ENCODE measurements at regions not wholly inside any gene's neighbourhood (a gene's known extent, or its start where the extent isn't known, plus 50 kb on each side); places are given as distances from the start of the nearest gene placed in this dataset.
"Not testable (repeated sequence)": the region's sequence is repeated elsewhere in the genome, so short reads cannot be mapped to it uniquely, and the experiment has no call there.

DNA sequence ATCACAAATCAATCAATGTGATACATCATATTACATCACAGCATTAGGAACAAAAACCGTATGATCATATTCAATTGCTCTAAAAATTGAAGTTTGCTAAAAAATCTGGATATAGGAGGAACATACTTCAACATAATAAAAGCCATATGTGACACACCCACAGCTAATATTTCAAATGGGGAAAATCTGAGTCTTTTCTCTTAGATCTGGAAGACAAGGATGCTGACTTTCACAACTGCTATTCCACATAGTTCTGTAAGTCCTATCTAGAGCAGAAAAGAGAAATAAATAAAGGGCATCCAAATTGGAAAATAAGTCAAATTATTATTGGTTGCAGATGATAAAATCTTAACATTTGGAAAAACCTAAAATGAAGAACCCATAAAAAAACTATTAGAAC, 256.8 kb upstream of the SGO1 start:
- no peak for DNase-seq

DNA sequence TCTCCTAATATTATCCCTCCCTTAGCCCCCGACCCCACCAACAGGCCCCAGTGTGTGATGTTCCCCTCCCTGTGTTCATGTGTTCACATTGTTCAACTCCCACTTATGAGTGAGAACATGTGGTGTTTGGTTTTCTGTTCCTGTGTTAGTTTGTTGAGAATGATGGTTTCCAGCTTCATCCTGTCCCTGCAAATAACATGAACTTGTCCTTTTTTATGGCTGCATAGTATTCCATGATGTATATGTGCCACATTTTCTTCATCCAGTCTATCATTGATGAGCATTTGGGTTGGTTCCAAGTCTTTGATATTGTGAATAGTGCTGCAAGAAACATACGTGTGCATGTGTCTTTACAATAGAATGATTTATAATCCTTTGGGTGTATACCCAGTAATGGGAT, 241.3 kb upstream of the SGO1 start:
- DNase-seq = not testable (repeated sequence)

DNA sequence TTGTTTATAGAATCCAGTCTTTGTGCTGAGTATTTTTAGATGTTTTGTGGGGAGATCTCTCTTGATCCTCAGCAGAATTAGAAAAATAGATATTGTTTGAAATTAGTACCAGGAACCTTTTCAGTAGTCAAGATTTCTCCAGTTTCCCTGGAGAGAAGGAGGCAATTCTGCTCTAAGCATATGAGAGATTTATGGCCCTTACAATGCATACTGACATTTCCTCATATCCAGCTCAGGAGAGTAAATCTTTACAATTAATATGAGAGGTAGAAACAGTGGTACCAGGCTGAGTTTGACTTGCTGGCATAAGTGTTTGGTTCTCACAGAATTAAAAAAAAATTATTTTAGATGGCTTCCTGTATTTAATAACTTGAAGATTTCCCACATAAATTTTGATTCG, 239.1 kb upstream of the SGO1 start:
- no peak for DNase-seq

DNA sequence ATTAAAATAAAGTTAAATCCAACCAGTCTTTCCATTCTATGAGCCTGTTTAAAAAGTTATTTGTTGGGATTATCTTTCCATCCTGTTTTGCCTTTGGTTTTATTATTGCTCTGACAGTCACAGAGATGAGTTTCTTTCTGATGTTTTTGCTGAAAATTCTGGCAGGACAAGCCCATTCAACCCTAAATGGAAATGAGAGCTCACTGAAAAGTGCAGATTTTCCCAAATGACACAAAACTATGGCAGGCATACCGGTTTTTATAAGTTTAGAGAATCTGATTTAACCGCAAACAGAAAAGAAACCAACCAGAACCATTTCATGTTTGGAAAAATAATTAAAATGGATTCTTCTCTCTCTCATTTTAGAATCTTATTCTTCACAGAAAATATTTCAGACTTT, 238.1 kb upstream of the SGO1 start:
- no peak for DNase-seq

DNA sequence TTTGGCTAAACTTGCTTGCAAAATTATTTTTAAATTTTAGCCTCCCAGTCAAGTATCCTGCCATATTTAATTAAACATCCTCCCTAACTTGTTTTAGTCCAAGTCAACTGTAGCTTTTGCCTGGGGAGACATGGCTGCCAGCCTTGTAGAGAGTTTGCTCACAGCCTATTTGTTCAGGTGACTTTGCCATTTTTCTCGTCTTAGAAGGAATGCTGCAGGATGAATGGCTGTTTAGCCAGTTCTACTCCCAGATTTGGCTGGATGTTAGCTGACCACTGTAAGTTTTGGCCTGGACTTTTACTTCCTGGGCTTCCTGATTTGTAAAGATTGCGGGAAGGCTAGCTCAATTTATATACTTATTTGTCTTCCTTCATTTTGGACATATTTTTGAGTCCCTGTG, 236.4 kb upstream of the SGO1 start:
- no peak for DNase-seq

DNA sequence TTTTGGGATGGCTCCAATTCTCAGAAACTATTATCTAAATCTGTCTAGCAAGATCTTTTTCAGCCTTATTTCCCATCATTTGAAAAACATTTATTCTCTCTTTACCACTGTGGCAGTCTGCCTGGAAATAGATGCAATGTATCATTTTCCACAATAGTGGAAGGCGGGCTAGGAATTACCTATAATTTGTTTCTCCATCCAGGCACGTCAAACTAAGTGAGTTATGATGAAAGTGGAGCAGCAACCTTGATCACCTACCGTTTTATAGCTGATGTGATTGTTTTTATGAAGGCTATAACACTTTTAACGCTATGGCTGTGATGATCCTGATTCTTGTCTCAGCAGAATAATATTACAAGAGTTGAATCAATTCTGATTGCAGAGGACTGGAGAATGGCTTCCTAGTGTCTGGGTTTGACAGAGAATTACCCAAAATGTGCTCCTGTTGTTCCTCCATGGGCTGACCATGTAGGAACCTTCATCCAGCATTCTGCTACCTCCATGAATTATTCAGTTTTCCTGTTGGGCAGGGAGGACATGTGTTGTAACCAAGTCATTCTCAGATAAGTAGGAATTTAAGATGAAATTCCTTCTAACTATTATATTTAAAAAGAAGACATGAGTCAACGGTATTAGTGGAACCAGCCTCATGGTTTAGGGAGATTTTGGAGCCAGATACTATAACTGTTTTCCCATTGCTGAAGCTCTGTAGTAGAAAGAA, 231.5 kb upstream of the SGO1 start:
- DNase-seq = no peak

DNA sequence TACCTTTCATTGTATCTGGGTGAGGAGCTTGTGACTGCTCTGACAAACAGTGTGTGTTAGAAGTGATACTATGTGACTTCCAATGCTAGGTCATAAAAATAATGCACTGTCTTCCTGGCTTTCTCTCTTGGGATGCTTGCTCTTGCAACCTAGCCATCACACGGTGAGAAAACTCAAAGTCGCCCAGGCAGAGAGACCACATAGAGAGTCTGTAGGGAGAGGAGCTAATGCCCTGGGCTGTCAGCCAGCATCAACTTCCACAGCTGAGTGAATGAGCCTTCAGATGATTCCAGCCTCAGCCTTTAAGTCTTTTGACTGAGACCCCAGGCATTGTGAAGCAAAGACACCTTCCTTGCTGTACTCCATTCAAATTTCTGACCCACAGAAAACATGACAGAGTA, 220.6 kb upstream of the SGO1 start:
- DNase-seq = no peak

DNA sequence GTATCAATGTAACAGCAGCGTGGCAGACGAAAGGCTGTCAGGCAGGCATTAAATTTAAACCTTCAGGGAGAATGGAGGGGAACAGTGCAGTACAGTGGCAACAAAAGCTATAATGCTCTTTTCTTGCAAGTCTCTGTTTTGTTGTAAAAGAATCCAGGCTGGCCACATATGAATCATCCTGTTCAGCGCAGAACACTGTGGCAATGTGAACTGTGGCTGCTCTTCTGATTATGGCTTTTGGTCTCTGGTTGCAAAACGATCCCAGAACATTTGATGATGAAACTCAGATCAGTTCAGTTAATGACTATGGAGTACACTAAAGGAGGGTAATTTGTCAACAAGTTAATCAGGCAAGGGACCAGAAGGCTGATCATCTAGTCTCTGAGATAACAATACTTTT, 219.7 kb upstream of the SGO1 start:
- DNase-seq = no peak

DNA sequence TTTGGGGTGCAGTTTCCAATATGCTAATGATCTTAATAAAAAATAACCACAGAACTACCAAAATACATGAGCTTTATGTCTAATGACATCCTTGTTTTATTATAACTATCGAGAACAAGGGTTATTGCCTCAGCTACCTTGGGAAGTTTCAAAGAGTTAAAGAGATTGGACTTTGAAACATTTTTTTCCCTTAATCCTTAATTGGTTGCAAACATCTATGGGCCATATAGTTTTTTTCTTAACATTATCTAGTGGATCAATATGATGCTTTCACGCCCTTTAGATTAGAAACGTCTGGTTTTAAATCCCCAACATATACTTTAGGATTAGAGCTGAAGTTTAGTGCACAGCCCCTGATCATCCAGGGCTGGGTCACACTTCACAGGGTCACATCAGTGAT, 219.2 kb upstream of the SGO1 start:
- no peak for DNase-seq

DNA sequence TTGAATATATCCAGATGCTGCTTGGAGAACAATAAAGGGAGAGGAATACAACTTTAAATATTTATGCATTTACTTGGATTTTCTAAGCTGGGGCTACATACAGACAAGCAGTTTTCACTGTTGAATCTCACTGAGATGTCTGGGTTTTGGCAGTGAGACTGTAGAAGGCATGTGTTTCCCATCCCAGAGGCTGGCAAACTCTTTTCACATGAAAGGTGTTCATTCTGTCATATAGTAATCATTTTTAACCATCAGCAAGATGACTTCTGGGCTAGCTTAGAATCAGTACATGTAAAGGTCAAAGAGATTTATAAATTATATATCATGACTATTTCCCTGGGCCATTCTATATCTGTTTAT, 218.7 kb upstream of the SGO1 start:
- DNase-seq = no peak

DNA sequence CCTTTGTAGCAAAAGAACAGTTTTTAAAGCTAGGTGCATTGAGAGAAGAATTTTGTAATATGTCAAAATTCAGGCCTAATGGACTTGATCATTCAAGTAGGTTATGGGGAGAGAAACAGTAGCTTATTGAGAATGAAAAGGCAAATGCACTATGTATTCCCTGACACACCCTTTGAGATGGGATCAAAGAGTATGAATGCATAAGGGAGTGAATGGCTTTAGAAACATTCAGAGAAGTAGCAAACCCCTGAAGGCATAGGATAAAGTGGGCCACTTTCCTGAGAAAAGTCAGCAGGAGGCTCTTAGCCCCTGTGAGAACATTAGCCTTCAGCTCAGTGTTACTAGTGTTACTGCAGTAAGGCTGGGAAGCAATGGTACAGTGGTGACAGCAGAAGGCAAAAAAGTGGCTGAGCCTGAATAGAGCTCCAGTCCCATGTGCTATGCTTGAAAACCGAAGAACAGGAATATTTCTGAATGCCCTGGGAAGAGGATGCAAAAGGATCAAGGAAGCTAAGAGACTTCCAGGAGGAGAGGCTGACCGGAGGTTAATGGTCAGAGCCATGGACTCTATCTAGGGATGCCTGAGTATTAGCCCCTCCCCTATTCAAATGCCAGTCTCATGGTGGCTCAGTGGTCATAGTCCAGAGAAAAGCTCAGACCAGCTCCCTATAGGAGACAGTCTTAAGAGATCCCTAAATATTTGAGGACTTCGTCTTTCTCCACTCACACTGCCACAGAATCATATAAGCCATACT, 218.2 kb upstream of the SGO1 start:
- DNase-seq = no peak

DNA sequence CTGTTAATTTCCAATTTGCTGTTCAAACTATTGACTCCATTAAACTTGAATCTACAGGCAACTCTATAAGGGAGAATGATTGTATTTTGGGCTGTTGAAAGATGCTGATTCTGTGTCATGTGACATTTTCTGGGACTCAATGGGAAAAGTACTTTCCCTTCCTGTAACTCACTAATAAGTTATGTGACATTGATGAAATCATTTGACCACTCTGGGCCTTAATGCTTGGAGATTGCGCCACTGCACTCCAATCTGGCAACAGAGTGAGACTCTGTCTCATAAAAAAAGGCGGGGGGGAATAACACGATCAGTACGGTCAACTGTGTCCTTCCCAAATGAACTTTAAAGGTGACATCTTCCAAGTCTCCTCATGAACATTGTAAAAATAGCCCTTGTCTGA, 215.2 kb upstream of the SGO1 start:
- no peak for DNase-seq

DNA sequence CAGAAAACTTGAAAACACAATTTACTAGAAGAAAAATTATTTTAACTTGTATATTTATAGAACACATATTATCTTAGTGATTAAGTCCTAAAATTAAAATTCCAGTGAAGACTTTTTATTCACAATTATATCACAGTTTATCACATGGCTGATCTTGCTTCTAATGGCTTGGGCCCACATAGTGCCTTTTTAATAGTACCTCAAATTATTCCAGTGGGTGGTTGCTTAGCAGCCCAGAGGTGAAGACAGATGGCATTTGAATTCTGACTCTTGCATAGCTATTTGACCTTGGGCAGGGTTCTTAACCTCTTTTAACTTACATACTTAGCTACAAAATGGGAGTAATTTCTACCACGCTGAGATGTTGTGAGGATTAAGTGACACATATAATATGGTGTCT, 214.7 kb upstream of the SGO1 start:
- no peak for DNase-seq

DNA sequence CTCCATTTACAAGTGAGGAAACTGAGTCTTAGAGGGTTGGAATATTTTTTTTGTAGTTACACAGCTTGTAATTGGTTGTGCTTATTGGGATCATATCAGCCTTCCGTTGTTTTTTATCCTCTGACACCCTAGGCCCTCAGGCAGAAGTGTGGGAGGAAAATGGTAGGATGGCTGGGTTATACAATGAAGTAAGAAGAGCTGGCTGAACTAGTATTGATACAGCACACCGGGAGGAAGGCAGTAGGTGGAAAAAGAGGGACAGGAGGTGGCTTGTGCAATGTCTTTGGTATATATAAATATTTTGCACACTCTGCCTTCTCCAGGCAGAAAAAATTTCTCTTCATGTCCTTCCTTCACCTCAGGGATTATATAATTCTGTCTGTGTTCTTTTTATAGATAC, 214.3 kb upstream of the SGO1 start:
- DNase-seq = no peak

DNA sequence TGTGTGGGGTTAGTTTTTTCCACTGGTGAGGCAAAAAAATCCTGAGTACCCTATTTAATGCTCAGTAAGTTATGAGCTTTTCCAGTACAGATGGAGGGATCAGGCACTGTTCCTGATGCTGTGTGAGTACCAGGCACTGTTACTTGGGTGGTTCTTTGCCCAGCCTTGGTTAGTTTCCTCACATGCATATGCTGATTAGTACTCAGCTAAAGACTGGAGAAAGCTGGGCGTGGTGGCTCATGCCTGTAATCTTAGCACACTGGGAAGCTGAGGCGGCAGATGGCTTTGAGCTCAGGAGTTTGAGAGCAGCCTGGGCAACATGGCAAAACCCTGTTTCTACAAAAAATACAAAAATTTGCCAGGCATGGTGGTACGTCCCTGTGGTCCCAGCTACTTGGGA, 210.3 kb upstream of the SGO1 start:
- no peak for DNase-seq

DNA sequence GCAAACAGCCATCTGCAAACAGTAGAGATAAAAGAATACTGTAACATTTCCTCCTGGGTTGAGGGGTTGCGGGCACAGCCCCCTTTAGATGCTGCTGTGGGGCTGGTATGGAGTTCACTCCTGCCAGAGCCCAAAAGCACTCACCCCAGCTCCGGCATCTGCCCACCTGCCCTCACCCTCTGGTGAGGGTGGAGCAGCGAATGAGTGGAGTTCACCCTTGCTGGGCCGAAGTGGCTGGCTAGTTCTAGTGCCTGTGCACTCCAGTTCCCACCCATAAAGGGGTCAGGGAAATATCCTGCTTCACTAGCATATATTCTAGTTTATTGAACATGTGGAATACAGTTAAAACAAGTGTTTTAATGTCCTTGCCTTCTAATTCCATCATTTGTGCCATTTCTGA, 209.7 kb upstream of the SGO1 start:
- DNase-seq = no peak

DNA sequence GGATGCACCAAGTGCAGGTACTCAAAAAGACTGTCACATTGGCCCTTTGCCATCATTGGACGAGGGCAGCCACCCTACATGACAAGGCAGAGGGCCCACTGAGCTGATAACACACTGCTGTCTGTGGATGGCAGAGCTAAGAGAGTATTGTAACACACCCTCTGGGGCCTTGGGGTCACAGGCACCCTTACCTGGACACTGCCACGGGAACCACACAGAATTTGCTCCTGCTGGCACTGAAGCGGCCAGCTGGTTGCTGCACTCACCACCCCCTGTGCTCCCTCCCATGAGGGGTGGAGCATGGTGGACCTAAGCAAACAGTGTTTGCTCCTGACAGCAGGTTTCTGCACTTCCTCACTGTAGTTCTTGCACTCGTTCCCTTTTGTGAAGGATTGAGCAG, 208.2 kb upstream of the SGO1 start:
- DNase-seq = no peak

DNA sequence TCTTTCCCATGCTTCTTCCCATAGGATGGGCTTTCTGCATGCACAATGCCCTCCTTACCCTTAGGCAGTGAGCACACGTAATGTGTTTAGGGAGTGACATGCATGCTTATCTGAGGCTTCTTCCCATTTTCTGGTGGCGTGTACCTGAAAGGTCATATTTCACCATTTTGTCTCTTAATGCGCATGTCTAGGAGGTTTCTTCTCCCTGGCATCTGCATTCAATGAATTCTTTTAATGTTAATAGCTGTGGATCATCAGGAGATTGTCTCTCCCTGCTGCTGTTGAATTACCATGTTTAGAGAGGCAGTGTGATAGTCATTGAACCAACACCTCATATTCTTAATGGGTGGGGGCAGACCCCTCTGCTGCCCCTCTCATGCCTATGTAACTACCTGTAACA, 205.6 kb upstream of the SGO1 start:
- no peak for DNase-seq

DNA sequence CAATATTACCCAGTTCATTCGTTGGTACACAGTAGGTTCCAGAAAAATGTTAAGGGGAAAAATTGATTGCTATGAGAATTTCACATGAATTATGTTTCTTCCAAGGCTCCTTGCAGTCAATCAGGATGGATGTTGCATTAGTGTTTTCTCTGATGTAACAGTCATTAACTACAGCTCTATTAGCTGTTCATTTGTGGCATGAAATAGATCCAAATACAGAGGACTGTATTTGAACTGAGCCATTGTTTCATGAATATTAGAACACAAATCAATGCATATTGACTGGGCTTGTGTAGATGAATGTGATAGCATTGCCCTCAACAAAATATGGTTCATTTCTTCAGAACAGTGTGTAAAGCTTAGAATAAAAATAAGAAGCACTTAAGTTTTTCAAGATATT, 203.0 kb upstream of the SGO1 start:
- DNase-seq = no peak

DNA sequence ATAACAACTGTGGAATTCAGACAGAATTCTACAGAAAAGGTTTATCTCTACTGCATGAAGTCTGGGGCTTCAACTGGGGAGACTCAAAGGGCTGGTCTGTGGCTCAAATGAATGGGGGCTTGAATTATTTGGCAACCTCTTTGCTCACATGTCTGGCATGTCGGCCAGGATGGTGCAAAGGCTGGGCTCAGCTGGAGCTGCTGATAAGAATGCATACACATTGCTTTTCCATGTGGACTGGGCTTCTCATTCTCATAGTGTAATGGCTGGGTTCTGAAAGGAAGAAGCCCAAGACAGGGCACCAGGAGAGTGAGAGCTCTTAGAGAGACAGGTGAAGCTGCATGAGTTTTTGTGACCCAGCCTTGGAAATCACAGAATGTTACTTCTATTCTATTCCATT, 194.3 kb upstream of the SGO1 start:
- no peak for DNase-seq

DNA sequence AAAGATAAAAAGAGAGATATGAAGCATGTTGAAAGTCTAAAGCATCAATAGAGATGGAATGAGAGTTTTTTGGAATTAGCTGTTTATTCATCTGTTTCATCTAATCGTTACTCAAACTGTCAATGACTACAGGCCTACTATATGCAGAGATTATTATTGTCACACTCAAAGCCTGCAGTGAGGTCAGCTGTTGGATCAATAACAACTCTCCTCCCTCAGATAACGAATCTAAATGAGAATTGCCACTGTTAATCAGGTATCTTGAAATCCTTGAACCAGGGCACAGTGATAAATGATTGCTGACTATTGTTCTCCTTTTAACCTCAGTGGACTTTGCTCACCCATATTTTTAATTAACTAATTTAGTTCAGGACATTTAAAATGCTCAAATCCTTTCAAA, 192.3 kb upstream of the SGO1 start:
- DNase-seq = no peak

DNA sequence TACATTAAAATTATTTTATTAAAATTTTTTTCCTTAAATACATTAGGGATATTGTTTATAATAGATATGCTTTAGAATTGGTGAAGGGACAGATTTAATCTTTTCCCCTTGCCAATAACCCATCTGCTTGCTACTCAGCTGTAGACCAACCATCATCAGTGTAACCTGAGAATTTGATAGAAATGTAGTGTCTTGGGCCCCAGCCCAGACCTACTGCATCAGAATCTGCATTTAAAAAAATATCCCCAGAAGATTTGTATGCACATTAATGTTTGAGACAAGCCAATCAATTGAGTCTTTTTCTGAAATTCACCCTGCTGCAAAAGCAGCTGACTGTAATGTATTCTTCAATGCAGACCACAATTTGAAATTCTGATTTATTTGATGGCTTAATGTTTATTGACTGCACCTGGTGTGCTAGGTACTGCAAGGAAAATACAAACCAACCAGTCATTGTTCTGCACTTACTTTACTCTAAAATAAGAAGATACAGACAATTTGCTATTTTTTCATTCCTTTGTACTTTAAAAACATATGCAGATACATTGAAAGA, 190.7 kb upstream of the SGO1 start:
- DNase-seq = no peak

DNA sequence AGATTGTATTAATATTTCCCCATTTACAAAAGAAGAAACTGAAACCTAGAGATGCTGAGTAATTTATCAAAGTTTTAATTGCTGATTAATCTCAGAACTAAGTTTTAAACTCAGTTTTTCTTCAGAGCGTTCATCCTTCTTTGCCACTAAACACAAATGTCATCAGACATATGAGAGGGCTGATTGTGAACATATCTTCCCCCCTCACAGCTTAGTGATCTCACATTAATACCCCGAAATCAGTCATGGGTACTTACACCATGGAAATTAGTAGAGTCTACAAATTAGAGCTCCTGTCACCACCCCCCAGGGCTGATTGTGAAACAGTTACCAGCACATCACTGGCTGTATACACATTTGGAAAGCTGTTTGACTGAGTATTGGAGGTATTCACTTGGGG, 189.3 kb upstream of the SGO1 start:
- no peak for DNase-seq

DNA sequence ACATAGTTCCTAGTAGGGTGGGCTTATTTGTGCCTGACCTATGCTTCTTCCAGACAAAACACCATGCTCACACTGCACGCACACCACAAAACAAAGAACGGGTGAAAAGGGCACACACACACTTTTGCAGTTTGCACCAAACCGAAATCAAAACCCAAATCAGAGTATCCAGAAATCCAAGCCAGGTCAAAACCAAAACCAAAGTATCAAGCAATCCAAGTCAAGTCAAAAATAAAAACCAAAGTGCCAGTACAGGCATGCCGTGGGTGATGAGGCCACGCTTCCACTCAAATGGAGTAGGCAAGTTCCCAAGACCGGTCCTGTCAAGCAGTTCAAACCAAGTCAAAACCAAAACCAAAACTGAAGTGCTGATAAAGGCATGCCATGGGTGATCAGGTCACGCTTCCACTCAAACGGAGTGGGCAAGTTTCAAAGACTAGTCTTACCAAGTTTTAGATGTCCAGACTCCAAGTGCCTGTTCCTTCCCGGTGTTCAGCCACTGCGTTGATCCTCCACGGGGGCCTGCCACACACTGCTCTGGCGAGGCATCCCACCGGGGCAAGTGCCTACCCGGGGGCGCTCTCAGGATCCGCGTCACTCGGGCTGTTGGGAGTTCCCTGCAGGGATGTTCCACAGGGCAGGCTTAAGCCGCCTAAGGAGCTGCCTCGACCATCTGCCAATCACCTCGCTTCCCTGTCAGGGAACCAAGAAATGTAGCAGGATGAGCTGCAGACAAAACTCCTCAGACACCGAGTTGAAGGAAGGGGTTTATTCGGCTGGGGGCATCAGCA, 184.5 kb upstream of the SGO1 start:
- not testable (repeated sequence) for DNase-seq

Data from activated CD4-positive, alpha-beta T cell treated with anti-CD3 and anti-CD28 coated beads, Interleukin-2, amount 50 U/mL, for 4 hours (primary cell).